Activated B cell treated with CpG ODN at 0.5 μM for 24 hours (primary cell): ENCODE measurements at regions not wholly inside any gene's neighbourhood (a gene's known extent, or its start where the extent isn't known, plus 50 kb on each side); places are given as distances from the start of the nearest gene placed in this dataset.
A peak's percentile ranks its signal among the peaks of the same experiment; 100 is the strongest.

Experiments
- ATAC-seq: fragments of 200-7000 bp; cut with Tn5 transposase; one replicate; pipeline ENCODE4 v1.10.0; 2021; ENCODE audit warnings: low read depth, mild to moderate bottlenecking, moderate library complexity
- CTCF ChIA-PET: fragments of 350-600 bp; sonication (Branson Sonifier 250); formaldehyde crosslinking; loops from one replicate; lab custom pipeline; 2021; ENCODE audit warnings: antibody characterized with exemption; lab: Charles Lee
- POLR2A ChIA-PET: fragments of 350-600 bp; sonication (Branson Sonifier 250); formaldehyde crosslinking; loops from one replicate; lab custom pipeline; 2021; ENCODE audit warnings: antibody characterized with exemption; lab: Charles Lee
- DNase-seq: peaks from one replicate; pipeline ENCODE4 v3.0.0; 2022
- H3K27ac Mint-ChIP-seq: one replicate; pipeline ENCODE4 v1.8.0; 2020; ENCODE audit warnings: mixed read lengths
- H3K27me3 Mint-ChIP-seq: one replicate; pipeline ENCODE4 v1.8.0; 2021; ENCODE audit warnings: mixed read lengths
- H3K36me3 Mint-ChIP-seq: one replicate; pipeline ENCODE4 v1.8.0; 2021; ENCODE audit warnings: low read depth, mixed read lengths
- H3K4me1 Mint-ChIP-seq: one replicate; pipeline ENCODE4 v1.8.0; 2021; ENCODE audit warnings: mixed read lengths
- H3K4me3 Mint-ChIP-seq: one replicate; pipeline ENCODE4 v1.8.0; 2020; ENCODE audit warnings: mild to moderate bottlenecking, mixed read lengths
- H3K9me3 Mint-ChIP-seq: one replicate; pipeline ENCODE4 v1.8.0; 2020; ENCODE audit warnings: mixed read lengths
- intact Hi-C: fragments of 100-400 bp; cut with micrococcal nuclease; formaldehyde crosslinking; loops from one replicate; pipeline ENCODE4 v1.15.1; 2024
- TF ChIP-seq, protein P1 (sequence below): fragments of 200-600 bp; IDR thresholded peaks from one replicate; pipeline ENCODE4 v1.8.0; 2022; ENCODE audit warnings: antibody characterized with exemption, mild to moderate bottlenecking

DNA sequence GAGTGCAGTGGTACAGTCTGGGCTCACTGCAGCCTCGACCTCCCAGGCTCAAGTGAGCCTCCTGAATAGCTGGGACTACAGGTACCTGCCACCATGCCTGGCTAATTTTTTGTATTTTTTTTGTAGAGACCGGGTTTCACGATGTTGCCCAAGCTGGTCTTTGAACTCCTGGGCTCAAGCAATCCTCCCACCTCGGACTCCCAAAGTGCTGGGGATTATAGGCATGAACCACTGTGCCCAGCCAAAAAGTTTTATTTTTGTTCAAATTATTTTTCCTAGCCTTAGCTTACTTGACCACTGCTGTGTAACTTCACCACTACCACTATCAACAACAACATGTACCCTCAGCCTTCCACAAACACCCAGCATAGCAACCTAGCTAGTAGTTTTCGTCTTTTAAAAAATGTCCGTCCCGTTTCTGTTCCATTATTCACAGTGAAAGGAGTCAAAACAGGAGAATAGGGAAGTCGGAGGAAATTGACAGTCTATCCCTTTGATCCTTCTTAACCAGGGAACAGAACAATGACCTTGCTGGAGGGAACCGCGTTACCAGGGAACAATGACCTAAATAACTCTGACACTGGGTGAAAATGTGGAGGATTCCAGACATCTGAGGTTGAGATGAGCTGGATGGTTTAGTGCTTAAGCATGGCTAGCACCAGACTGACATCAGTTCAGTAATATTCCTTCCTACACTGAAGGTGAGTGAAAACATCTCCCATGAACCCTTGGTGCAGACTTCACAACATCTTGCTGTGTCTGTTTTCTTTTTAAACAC is 69.2 kb upstream of the ARL4C start:
- Mint-ChIP-seq H3K4me3 (no peak overlapping the region), H3K4me1 (peaks cover 70% of the 10 kb centered on the region), H3K9me3 (no peaks in the 10 kb centered on the region), H3K27me3 (no peaks in the 10 kb centered on the region), H3K27ac (no peak overlapping the region), H3K36me3 (no peaks in the 10 kb centered on the region)
- ATAC-seq (no peak), DNase-seq (no peak)
- intact Hi-C loops: no loop called here
- POLR2A ChIA-PET: interaction anchor here (0.7 kb wide), 1 partner anchor 33 kb away, joined by 3 read pairs; no protein-coding TSS in a partner anchor
- TF ChIP-seq, protein P1, sequence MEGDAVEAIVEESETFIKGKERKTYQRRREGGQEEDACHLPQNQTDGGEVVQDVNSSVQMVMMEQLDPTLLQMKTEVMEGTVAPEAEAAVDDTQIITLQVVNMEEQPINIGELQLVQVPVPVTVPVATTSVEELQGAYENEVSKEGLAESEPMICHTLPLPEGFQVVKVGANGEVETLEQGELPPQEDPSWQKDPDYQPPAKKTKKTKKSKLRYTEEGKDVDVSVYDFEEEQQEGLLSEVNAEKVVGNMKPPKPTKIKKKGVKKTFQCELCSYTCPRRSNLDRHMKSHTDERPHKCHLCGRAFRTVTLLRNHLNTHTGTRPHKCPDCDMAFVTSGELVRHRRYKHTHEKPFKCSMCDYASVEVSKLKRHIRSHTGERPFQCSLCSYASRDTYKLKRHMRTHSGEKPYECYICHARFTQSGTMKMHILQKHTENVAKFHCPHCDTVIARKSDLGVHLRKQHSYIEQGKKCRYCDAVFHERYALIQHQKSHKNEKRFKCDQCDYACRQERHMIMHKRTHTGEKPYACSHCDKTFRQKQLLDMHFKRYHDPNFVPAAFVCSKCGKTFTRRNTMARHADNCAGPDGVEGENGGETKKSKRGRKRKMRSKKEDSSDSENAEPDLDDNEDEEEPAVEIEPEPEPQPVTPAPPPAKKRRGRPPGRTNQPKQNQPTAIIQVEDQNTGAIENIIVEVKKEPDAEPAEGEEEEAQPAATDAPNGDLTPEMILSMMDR: no peak
- CTCF ChIA-PET: interaction anchor here (1.1 kb wide), 1 partner anchor 21 kb away, joined by 3 read pairs; no protein-coding TSS in a partner anchor

DNA sequence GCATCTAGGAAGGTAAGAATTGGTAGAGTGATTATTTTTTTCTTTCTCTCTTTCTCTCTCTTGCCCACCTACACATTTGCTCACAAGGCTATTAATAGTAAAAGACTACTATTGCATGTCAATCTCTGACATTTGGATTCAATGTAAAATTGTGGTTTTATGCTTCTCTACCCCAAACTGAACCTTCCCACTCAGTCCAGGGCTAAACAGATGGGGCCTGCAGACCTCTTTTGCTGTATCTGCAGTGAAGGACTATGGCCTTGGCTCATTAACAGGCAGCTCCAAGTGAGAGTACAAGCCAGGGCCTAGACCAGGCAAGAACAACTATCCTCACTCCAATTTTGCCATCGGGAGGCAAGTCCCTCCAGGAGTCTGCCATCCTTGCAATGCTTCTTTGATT is 68.3 kb upstream of the ARL4C start:
- POLR2A ChIA-PET: interaction anchor here (0.7 kb wide), 1 partner anchor 34 kb away, joined by 3 read pairs; no protein-coding TSS in a partner anchor
- Mint-ChIP-seq H3K27me3 (no peaks in the 10 kb centered on the region), H3K4me1 (peaks cover 62% of the 10 kb centered on the region)

DNA sequence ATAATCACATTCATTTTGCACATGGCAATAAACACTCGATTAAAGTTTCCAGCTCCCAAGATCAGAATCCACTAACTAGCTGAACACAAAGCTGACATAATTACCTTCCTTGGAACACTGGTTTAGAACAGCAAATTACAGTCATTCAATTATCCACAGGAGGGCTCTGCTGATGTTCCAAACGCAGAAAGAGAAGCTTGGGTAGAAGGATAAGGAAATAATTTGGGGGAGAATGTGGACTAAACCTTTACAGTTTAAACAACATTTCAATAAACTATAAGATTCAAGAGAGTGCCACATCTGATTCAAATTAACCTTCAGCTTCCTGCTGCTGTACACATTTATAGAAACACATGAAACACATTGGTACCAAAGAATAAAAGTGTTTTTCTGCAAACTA is 67.8 kb upstream of the ARL4C start:
- Mint-ChIP-seq H3K27ac (peak overlapping the region; percentile 42), H3K4me3 (no peak overlapping the region), H3K27me3 (no peaks in the 10 kb centered on the region), H3K4me1 (peaks cover 57% of the 10 kb centered on the region), H3K36me3 (no peaks in the 10 kb centered on the region), H3K9me3 (no peaks in the 10 kb centered on the region)
- DNase-seq (no peak), ATAC-seq (no peak)
- TF ChIP-seq, protein P1: no peak
- intact Hi-C loops: no loop called here
- ChIA-PET POLR2A (no interaction called here), CTCF (interaction anchor here (1.1 kb wide), 1 partner anchor 19 kb away, joined by 3 read pairs; no protein-coding TSS in a partner anchor)

More for the DNA sequence above, 68.3 kb upstream of the ARL4C start:
- peak; percentile 75 for ATAC-seq
- TF ChIP-seq, protein P1: no peak
- Mint-ChIP-seq H3K27ac (peak overlapping the region; percentile 30), H3K4me3 (peak overlapping the region; percentile 50), H3K36me3 (no peaks in the 10 kb centered on the region), H3K9me3 (no peaks in the 10 kb centered on the region)
- CTCF ChIA-PET: interaction anchor here (1.1 kb wide), 1 partner anchor 20 kb away, joined by 3 read pairs; no protein-coding TSS in a partner anchor
- intact Hi-C loops: no loop called here
- DNase-seq: no peak

DNA sequence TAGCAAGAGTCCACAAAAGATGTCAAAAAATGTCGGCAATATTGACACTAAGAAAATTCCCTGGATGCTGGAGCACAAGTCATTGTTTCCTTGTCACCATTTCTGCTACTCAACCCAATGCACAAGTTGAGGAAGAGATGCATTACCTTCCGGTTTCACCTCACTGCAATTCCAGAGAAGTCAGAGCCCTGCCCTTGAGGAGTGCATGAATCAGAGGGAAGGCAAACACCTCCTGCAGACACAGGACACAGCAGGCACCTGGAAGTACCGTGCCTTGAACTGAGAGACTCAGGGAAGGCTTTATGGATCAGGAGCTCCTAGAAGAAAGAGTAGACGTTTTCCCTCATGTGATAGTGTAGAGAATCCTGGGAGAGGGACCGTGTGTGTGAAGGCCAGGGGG is 62.7 kb upstream of the ARL4C start:
- intact Hi-C loops: no loop called here
- Mint-ChIP-seq H3K9me3 (no peaks in the 10 kb centered on the region), H3K4me1 (peaks cover 27% of the 10 kb centered on the region), H3K4me3 (no peak overlapping the region), H3K27ac (no peak overlapping the region), H3K36me3 (no peaks in the 10 kb centered on the region), H3K27me3 (no peaks in the 10 kb centered on the region)
- ATAC-seq: no peak
- CTCF ChIA-PET: no interaction called here
- TF ChIP-seq, protein P1: no peak
- POLR2A ChIA-PET: no interaction called here
- no peak for DNase-seq

DNA sequence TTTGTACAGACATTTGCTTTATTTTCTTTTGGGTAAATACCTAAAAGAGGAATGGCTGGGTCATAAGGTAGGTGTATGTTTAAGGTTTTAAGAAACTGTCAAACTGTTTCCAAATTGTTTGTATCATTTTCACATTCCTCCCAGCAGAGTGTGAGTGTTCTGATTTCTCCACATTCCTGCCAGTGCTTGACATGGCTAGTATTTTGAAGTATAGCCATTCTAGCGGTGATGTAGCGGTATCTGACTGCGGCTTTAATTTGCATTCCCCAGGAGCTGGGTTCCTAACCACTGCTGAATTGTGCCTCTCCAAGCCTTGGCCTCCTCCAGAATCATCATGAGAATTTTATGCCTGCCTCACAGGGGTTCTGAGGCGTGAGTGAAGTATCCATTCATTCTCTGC is 61.8 kb upstream of the ARL4C start:
- no peaks in the 10 kb centered on the region for H3K27me3 Mint-ChIP-seq
- ChIA-PET POLR2A (no interaction called here), CTCF (no interaction called here)
- ATAC-seq (no peak), DNase-seq (no peak)
- no peaks in the 10 kb centered on the region for H3K9me3 Mint-ChIP-seq
- no peaks in the 10 kb centered on the region for H3K36me3 Mint-ChIP-seq
- TF ChIP-seq, protein P1: no peak
- H3K4me1 Mint-ChIP-seq: peaks cover 17% of the 10 kb centered on the region
- no peak overlapping the region for H3K4me3 Mint-ChIP-seq
- intact Hi-C loops: no loop called here
- no peak overlapping the region for H3K27ac Mint-ChIP-seq
